ENCODE measurements at regions not wholly inside any gene's neighbourhood (a gene's known extent, or its start where the extent isn't known, plus 50 kb on each side); places are given as distances from the start of the nearest gene placed in this dataset.

GRCh38 chr9:88734527-88734926 lies 199.5 kb downstream of the NXNL2 start:
- H3K4me3 ChIP-seq (ENCODE audit: low read depth, low read length), result no peak overlapping the region
- TF ChIP-seq, protein P1, sequence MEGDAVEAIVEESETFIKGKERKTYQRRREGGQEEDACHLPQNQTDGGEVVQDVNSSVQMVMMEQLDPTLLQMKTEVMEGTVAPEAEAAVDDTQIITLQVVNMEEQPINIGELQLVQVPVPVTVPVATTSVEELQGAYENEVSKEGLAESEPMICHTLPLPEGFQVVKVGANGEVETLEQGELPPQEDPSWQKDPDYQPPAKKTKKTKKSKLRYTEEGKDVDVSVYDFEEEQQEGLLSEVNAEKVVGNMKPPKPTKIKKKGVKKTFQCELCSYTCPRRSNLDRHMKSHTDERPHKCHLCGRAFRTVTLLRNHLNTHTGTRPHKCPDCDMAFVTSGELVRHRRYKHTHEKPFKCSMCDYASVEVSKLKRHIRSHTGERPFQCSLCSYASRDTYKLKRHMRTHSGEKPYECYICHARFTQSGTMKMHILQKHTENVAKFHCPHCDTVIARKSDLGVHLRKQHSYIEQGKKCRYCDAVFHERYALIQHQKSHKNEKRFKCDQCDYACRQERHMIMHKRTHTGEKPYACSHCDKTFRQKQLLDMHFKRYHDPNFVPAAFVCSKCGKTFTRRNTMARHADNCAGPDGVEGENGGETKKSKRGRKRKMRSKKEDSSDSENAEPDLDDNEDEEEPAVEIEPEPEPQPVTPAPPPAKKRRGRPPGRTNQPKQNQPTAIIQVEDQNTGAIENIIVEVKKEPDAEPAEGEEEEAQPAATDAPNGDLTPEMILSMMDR (IDR thresholded peaks at IDR 0.05; ENCODE audit: control insufficient read depth, extremely low read depth, insufficient read depth), result no peak
- DNase-seq (ENCODE audit: low read depth), result no peak

DNA sequence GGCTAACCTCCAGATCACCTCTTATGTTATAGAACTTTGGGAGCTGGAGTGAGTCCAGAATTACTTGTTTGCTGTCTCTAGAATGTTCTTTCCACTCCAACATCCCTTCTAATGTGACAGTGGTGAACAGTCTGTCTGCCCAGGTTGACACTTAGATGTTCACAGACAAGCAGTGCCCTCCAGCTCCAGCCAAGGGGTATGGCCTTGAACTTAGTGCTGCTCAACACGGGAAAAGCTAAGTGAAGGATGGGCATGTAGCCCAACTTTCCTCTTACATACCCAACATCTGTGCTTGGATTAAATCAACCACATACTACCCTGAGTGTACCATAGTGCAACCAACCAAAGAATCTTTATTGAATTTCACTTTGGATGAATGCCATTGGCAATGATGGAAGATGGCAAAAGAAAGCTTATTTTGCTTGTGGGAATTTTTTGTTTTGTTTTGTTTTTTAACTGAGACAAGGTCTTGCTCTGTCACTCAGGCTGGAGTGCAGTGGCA lies 201.2 kb downstream of the NXNL2 start:
- no peak for DNase-seq (ENCODE audit: low read depth)
- TF ChIP-seq, protein P1 (IDR thresholded peaks at IDR 0.05; ENCODE audit: control insufficient read depth, extremely low read depth, insufficient read depth), result no peak
- no peak overlapping the region for H3K4me3 ChIP-seq (ENCODE audit: low read depth, low read length)

GRCh38 chr9:88737031-88737430 lies 202.1 kb downstream of the NXNL2 start:
- H3K4me3 ChIP-seq (ENCODE audit: low read depth, low read length), result no peak overlapping the region
- TF ChIP-seq, protein P1 (IDR thresholded peaks at IDR 0.05; ENCODE audit: control insufficient read depth, extremely low read depth, insufficient read depth), result no peak
- no peak for DNase-seq (ENCODE audit: low read depth)

GRCh38 chr9:88737876-88738275 lies 202.9 kb downstream of the NXNL2 start:
- TF ChIP-seq, protein P1 (IDR thresholded peaks at IDR 0.05; ENCODE audit: control insufficient read depth, extremely low read depth, insufficient read depth), result no peak
- DNase-seq (ENCODE audit: low read depth), result no peak
- no peak overlapping the region for H3K4me3 ChIP-seq (ENCODE audit: low read depth, low read length)

DNA sequence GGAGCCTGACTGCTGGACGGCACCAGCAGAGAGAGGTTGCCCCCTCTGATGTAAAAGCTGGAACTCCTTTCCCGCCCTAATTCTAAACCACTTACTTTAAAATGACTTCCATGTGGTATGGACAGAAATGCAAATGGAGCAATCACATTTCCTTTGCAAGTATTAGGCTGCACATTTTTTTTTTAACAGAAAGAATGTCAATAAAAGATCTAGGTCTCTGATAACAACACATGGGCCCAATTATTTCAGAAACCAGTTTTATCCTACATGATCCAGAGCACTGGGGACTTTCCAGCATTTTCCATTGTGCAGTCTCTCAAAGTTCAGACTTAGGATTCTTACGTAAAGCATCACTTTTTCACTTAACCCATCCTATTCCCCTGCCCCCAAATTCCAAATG lies 203.7 kb downstream of the NXNL2 start:
- TF ChIP-seq, protein P1 (IDR thresholded peaks at IDR 0.05; ENCODE audit: control insufficient read depth, extremely low read depth, insufficient read depth), result no peak
- no peak overlapping the region for H3K4me3 ChIP-seq (ENCODE audit: low read depth, low read length)
- DNase-seq (ENCODE audit: low read depth), result no peak

DNA sequence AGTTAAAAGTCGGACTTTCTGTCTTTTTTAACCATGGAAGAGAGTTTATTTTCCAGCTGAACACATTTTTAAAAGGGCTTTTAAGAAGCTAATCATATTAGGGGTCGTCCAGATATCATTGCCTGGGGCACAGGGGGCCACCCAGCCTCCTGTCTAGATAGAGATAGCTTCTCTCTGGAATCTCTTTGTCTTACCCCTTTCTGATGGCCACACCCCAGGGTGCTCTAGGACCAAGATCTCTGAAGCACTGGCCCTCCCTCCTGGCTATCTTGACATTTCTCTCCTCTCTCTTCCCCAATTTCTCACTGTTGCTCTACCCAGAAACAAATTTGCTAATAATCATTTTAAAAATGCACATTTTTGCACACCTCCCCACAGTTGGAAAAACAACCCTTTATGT lies 204.4 kb downstream of the NXNL2 start:
- H3K4me3 ChIP-seq (ENCODE audit: low read depth, low read length), result no peak overlapping the region
- no peak for DNase-seq (ENCODE audit: low read depth)
- TF ChIP-seq, protein P1 (IDR thresholded peaks at IDR 0.05; ENCODE audit: control insufficient read depth, extremely low read depth, insufficient read depth), result no peak

DNA sequence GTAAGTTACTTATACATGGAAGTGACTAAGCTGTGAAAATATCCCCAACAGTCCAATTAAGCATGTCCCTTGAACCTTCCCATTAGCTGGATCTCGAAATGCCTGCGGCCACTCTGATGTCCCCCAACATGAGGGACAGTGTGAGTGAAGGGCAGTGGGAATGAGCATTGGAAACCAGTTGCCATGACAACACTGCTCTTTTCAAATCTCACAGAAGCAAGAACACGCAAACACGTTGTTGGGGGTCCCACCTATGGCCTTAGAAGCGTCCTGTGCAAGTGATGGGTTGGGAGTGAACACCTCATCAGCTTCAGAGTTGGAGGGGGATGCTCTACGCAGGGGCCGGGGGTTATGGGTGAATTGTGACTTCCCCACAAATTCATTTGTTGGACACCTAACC lies 205.9 kb downstream of the NXNL2 start:
- TF ChIP-seq, protein P1 (IDR thresholded peaks at IDR 0.05; ENCODE audit: control insufficient read depth, extremely low read depth, insufficient read depth), result no peak
- H3K4me3 ChIP-seq (ENCODE audit: low read depth, low read length), result no peak overlapping the region
- DNase-seq (ENCODE audit: low read depth), result no peak
